C4-2B (cell line): ENCODE measurements at regions not wholly inside any gene's neighbourhood (a gene's known extent, or its start where the extent isn't known, plus 50 kb on each side); places are given as distances from the start of the nearest gene placed in this dataset.

Source experiments
- CTCF ChIP-seq: fragments of 450-650 bp; conservative IDR thresholded peaks from 2 replicates; pipeline ENCODE4 v1.5.1; 2017; ENCODE audit warnings: mild to moderate bottlenecking
- ZFX ChIP-seq: fragments of 450-650 bp; IDR thresholded peaks from 2 replicates; pipeline ENCODE4 v1.6.1; 2017

- TF ChIP-seq CTCF (no peak), ZFX (no peak)
These were observed 213.9 kb downstream of the SOD2 start for GRCh38 chr6:159479146-159479545.
